ENCODE measurements at regions not wholly inside any gene's neighbourhood (a gene's known extent, or its start where the extent isn't known, plus 50 kb on each side); places are given as distances from the start of the nearest gene placed in this dataset.

DNA sequence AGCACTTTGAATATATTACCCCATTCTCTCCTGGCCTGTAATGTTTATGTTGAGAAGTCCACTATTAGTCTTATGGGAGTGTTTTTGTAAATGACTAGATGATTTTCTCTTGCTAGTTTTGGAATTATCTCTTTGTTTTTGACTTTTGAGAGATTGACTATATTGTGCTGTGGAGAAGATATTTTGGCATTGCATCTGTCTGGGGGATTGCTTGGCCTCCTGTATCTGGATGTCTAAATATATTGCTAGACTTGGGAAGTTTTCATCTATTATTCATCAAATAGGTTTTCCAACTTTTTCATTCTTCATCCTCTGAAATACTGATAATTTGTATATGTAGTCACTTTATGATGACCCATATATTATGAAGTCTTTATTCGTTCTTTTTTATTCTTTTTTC lies 277.1 kb upstream of the PCDH15 start:
- TF ChIP-seq EP300 (IDR thresholded peaks at IDR 0.05; ENCODE audit: borderline replicate concordance in 1 of 2, low read depth in 2 of 2, low read length in 2 of 2) (no peak), CTCF (IDR thresholded peaks at IDR 0.05; ENCODE audit: control extremely low read depth in 1 of 3, insufficient read depth in 1 of 3, low read depth in 1 of 3, low read length in 3 of 3) (no peak), EGR1 (IDR thresholded peaks at IDR 0.05; ENCODE audit: borderline replicate concordance, low read depth, low read length) (no peak), ATF3 (IDR thresholded peaks at IDR 0.05; ENCODE audit: insufficient read depth, low read depth, low read length) (no peak), SRF (IDR thresholded peaks at IDR 0.05; ENCODE audit: low read depth, low read length) (no peak), POLR2A (IDR thresholded peaks at IDR 0.05; ENCODE audit: control extremely low read depth in 1 of 2, low read depth in 2 of 2, low read length in 2 of 2) (no peak), BRCA1 (IDR thresholded peaks at IDR 0.05; ENCODE audit: low read depth, low read length) (no peak), KDM1A (IDR thresholded peaks at IDR 0.05; ENCODE audit: borderline replicate concordance, low read length) (no peak), SP1 (IDR thresholded peaks at IDR 0.05; ENCODE audit: low read depth, low read length) (no peak), SIX5 (IDR thresholded peaks at IDR 0.05; ENCODE audit: low read depth, low read length) (no peak), POLR2AphosphoS5 (IDR thresholded peaks at IDR 0.05; ENCODE audit: low read depth, low read length) (no peak)

Data from H1 (cell line).